Testis (tissue), 2 donors: ENCODE measurements at regions not wholly inside any gene's neighbourhood (a gene's known extent, or its start where the extent isn't known, plus 50 kb on each side); places are given as distances from the start of the nearest gene placed in this dataset.

ENCODE experiments used
- CTCF ChIP-seq, 3 experiments: fragments of 450-650 bp in 2 of 3; fragments of 200-600 bp in 1 of 3; sonication (generic) in 1 of 3; IDR thresholded peaks; one replicate each; pipeline ENCODE4 v1.5.1; 2016 to 2019; ENCODE audit warnings: antibody characterized with exemption in 3 of 3, mild to moderate bottlenecking in 2 of 3, moderate library complexity in 1 of 3
- POLR2A ChIP-seq: fragments of 450-650 bp; IDR thresholded peaks from one replicate; pipeline ENCODE4 v1.6.1; 2017; ENCODE audit warnings: antibody characterized with exemption, mild to moderate bottlenecking, moderate library complexity

GRCh38 chr15:29638011-29638410 is 184.3 kb downstream of the TJP1 start:
- TF ChIP-seq CTCF (IDR thresholded peaks at IDR 0.05) (no peak), POLR2A (no peak)
